ENCODE measurements at regions not wholly inside any gene's neighbourhood (a gene's known extent, or its start where the extent isn't known, plus 50 kb on each side); places are given as distances from the start of the nearest gene placed in this dataset.
A peak's percentile ranks its signal among the peaks of the same experiment; 100 is the strongest.

GRCh38 chr9:582775-583174 lies 258.7 kb upstream of the DMRT1 start:
- H3K27me3 Mint-ChIP-seq: peaks cover 6 to 8% of the 10 kb centered on the region in 2 donors
- no peaks in the 10 kb centered on the region for H3K4me1 Mint-ChIP-seq (ENCODE audit: low read depth in 2 of 2)
- DNase-seq (ENCODE audit: low spot score): no peak
- H3K27ac Mint-ChIP-seq: no peak overlapping the region
- no peak overlapping the region for H3K4me3 Mint-ChIP-seq
- ATAC-seq: no peak
- H3K9me3 Mint-ChIP-seq: no peaks in the 10 kb centered on the region
- no peaks in the 10 kb centered on the region for H3K36me3 Mint-ChIP-seq

DNA sequence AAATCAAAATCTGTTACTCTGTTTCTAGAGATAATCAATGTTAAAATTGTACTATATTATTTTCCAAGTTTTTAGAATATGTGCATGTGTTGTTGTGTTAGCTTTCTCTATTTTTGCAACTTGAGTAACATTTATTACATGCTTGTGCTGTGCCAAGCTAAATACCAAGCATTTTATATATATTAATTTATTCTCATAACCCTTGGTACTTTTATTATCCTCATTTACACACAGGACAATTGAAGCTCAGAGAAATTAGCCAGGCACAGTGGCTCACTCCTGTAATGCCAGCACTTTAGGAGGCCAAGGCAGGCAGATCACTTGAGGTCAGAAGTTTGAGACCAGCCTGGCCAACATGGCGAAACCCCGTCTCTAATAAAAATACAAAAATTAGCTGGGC lies 254.0 kb upstream of the DMRT1 start:
- peaks cover 8 to 17% of the 10 kb centered on the region in 2 donors for H3K27me3 Mint-ChIP-seq
- ATAC-seq: no peak
- no peak overlapping the region for H3K27ac Mint-ChIP-seq
- no peaks in the 10 kb centered on the region for H3K9me3 Mint-ChIP-seq
- DNase-seq (ENCODE audit: low spot score): no peak
- no peaks in the 10 kb centered on the region for H3K36me3 Mint-ChIP-seq
- H3K4me3 Mint-ChIP-seq: no peak overlapping the region
- H3K4me1 Mint-ChIP-seq (ENCODE audit: low read depth in 2 of 2): peaks cover 0 to 5% of the 10 kb centered on the region in 2 donors

- Mint-ChIP-seq H3K4me1 (ENCODE audit: low read depth in 2 of 2) (peaks cover 0 to 5% of the 10 kb centered on the region in 2 donors), H3K9me3 (no peaks in the 10 kb centered on the region), H3K27ac (no peak overlapping the region), H3K36me3 (no peaks in the 10 kb centered on the region), H3K27me3 (peaks cover 16 to 31% of the 10 kb centered on the region in 2 donors), H3K4me3 (no peak overlapping the region)
- ATAC-seq (no peak), DNase-seq (ENCODE audit: low spot score) (no peak)
Observed at GRCh38 chr9:588981-589380, 252.5 kb upstream of the DMRT1 start.

GRCh38 chr9:589723-590122 lies 251.8 kb upstream of the DMRT1 start:
- H3K27ac Mint-ChIP-seq: no peak overlapping the region
- peaks cover 17 to 35% of the 10 kb centered on the region in 2 donors for H3K27me3 Mint-ChIP-seq
- no peaks in the 10 kb centered on the region for H3K36me3 Mint-ChIP-seq
- H3K4me1 Mint-ChIP-seq (ENCODE audit: low read depth in 2 of 2): peaks cover 0 to 5% of the 10 kb centered on the region in 2 donors
- no peak for ATAC-seq
- H3K4me3 Mint-ChIP-seq: no peak overlapping the region
- no peak for DNase-seq (ENCODE audit: low spot score)
- no peaks in the 10 kb centered on the region for H3K9me3 Mint-ChIP-seq

DNA sequence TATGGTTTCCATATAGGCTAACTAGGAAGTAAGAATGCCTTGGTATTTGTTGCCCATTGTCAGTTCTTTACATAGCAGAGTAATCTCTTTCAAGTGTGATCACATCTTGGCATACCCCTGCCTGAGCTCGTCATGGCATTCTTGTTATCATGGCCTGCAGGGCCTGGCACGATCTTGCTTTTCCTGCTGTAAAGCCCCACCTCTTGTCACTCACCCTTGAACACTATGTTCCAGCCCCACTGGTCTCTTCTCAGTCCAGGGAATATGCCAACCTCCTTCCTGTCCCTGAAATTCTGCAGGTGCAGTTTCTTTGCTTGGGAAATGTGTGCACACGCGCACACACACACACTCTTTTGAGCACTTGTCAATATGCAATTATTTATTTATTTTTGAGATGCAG lies 250.2 kb upstream of the DMRT1 start:
- H3K27ac Mint-ChIP-seq: no peak overlapping the region
- peaks cover 19 to 35% of the 10 kb centered on the region in 2 donors for H3K27me3 Mint-ChIP-seq
- ATAC-seq: no peak
- no peaks in the 10 kb centered on the region for H3K9me3 Mint-ChIP-seq
- H3K36me3 Mint-ChIP-seq: no peaks in the 10 kb centered on the region
- H3K4me1 Mint-ChIP-seq (ENCODE audit: low read depth in 2 of 2): peaks cover 0 to 5% of the 10 kb centered on the region in 2 donors
- no peak for DNase-seq (ENCODE audit: low spot score)
- H3K4me3 Mint-ChIP-seq: no peak overlapping the region

GRCh38 chr9:592225-592624 lies 249.3 kb upstream of the DMRT1 start:
- Mint-ChIP-seq H3K36me3 (no peaks in the 10 kb centered on the region), H3K9me3 (no peaks in the 10 kb centered on the region), H3K4me3 (no peak overlapping the region), H3K4me1 (ENCODE audit: low read depth in 2 of 2) (peaks cover 0 to 5% of the 10 kb centered on the region in 2 donors), H3K27ac (no peak overlapping the region), H3K27me3 (peaks cover 21 to 42% of the 10 kb centered on the region in 2 donors)
- ATAC-seq (no peak), DNase-seq (ENCODE audit: low spot score) (no peak)

DNA sequence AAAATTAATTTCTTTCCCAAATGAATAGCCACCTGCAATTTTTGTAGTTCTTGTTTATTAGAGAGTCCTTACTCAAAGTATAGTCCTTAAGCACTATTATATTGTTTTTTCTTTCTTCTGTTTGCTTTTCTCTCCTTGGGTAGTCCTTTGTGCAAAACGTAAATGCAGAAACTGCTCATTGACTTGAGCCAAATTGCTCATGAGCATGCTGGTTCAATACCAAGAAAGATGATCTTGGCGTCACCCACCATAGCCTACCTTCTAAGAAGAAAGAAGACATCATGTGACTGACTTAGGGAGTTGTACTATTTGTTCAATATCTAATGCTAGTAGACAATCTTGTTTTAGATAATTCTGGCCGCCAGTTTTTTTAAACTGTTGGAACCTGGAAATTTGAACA lies 248.8 kb upstream of the DMRT1 start:
- Mint-ChIP-seq H3K4me1 (ENCODE audit: low read depth in 2 of 2) (peaks cover 0 to 5% of the 10 kb centered on the region in 2 donors), H3K9me3 (no peaks in the 10 kb centered on the region), H3K4me3 (no peak overlapping the region), H3K27me3 (peaks cover 21 to 42% of the 10 kb centered on the region in 2 donors), H3K27ac (no peak overlapping the region), H3K36me3 (no peaks in the 10 kb centered on the region)
- no peak for ATAC-seq
- DNase-seq (ENCODE audit: low spot score): no peak

DNA sequence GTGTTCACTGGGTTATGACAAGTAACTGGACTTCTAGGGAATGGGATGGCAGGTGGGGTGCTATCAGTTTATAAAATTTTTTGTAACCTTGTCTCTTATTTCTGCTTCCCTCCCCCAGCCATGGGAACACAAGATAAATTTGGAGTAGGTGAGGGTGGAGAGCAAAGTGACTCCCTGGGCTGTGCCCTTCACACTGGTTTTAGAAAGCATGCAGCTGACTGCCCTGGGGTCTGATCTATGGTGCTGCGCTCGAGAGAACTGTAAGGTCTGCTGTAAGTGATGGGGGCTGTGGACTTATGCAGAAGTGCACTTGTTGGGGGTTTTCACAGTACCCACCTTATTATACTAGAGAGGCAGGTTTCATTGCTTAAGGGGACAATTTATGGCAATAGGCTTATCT lies 247.7 kb upstream of the DMRT1 start:
- ATAC-seq: peak in 1 of 2 donors; percentile 45
- H3K36me3 Mint-ChIP-seq: no peaks in the 10 kb centered on the region
- H3K9me3 Mint-ChIP-seq: no peaks in the 10 kb centered on the region
- H3K27me3 Mint-ChIP-seq: peaks cover 24 to 42% of the 10 kb centered on the region in 2 donors
- H3K4me1 Mint-ChIP-seq (ENCODE audit: low read depth in 2 of 2): peaks cover 0 to 5% of the 10 kb centered on the region in 2 donors
- DNase-seq (ENCODE audit: low spot score): no peak
- no peak overlapping the region for H3K27ac Mint-ChIP-seq
- H3K4me3 Mint-ChIP-seq: no peak overlapping the region

DNA sequence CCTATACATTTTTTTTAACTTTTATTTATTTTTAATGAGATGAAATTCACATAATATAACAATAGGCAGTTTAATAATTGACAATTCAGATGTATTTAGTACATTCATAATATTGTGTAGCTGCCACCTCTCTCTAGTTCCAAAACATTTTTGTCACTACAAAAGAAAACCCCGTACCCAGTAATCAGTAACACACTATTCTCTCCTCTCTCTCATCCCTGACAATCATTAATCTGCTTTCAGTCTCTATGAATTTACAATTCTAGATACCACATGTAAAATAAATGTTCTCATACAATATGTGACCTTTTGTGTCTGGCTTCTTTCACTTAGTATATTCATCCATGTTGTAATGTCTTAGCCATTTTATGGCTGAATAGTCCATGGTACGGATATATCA lies 244.8 kb upstream of the DMRT1 start:
- ATAC-seq: no peak
- no peak overlapping the region for H3K4me3 Mint-ChIP-seq
- no peak for DNase-seq (ENCODE audit: low spot score)
- H3K27ac Mint-ChIP-seq: no peak overlapping the region
- no peaks in the 10 kb centered on the region for H3K4me1 Mint-ChIP-seq (ENCODE audit: low read depth in 2 of 2)
- no peaks in the 10 kb centered on the region for H3K9me3 Mint-ChIP-seq
- peaks cover 25 to 35% of the 10 kb centered on the region in 2 donors for H3K27me3 Mint-ChIP-seq
- H3K36me3 Mint-ChIP-seq: no peaks in the 10 kb centered on the region

DNA sequence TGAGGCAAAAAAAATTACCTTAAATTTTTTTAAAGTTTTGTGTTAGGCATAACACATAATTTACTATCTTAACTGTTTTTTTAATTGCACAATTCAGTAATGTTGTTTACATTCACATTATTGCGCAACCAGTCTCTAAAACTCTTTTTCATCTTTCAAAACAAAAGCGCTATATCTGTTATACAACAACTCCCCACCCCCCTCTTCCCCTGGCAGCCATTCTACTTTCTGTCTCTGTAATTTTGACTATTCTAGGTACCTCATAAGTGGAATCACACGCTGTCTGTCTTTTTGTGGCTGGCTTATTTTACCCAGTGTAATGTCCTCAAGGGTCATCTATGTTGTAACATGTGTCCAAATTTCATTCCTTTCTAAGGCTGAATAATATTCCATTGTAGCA lies 241.5 kb upstream of the DMRT1 start:
- DNase-seq (ENCODE audit: low spot score) (no peak), ATAC-seq (no peak)
- Mint-ChIP-seq H3K36me3 (no peaks in the 10 kb centered on the region), H3K9me3 (no peaks in the 10 kb centered on the region), H3K4me1 (ENCODE audit: low read depth in 2 of 2) (no peaks in the 10 kb centered on the region), H3K27ac (no peak overlapping the region), H3K27me3 (peaks cover 26 to 29% of the 10 kb centered on the region in 2 donors), H3K4me3 (no peak overlapping the region)

GRCh38 chr9:602716-603115 lies 238.8 kb upstream of the DMRT1 start:
- DNase-seq (ENCODE audit: low spot score) (no peak), ATAC-seq (no peak)
- Mint-ChIP-seq H3K36me3 (no peaks in the 10 kb centered on the region), H3K4me1 (ENCODE audit: low read depth in 2 of 2) (no peaks in the 10 kb centered on the region), H3K9me3 (no peaks in the 10 kb centered on the region), H3K27me3 (peaks cover 29% of the 10 kb centered on the region in 2 donors), H3K27ac (no peak overlapping the region), H3K4me3 (no peak overlapping the region)

DNA sequence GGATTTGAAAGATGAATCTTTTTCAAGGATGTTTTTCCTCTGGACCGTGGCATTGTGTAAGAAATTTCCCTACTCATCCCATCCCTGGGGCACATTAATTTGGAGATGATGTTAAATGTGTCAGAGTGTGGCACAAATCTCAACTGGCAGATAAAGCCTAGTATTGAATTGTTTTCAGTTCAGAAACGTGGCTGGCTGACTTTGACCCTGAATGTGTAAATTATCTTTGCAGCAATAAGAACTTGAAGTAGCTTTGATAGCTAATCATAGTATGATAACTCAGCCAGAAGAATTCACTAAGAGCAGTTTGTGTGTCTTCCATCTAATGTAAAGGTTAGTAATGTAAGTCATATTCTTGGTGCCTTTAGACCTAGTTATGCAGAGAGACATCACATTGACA lies 238.4 kb upstream of the DMRT1 start:
- H3K9me3 Mint-ChIP-seq: no peaks in the 10 kb centered on the region
- H3K27ac Mint-ChIP-seq: no peak overlapping the region
- no peak for DNase-seq (ENCODE audit: low spot score)
- H3K27me3 Mint-ChIP-seq: peaks cover 29% of the 10 kb centered on the region in 2 donors
- no peak for ATAC-seq
- H3K4me3 Mint-ChIP-seq: no peak overlapping the region
- no peaks in the 10 kb centered on the region for H3K4me1 Mint-ChIP-seq (ENCODE audit: low read depth in 2 of 2)
- H3K36me3 Mint-ChIP-seq: no peaks in the 10 kb centered on the region

DNA sequence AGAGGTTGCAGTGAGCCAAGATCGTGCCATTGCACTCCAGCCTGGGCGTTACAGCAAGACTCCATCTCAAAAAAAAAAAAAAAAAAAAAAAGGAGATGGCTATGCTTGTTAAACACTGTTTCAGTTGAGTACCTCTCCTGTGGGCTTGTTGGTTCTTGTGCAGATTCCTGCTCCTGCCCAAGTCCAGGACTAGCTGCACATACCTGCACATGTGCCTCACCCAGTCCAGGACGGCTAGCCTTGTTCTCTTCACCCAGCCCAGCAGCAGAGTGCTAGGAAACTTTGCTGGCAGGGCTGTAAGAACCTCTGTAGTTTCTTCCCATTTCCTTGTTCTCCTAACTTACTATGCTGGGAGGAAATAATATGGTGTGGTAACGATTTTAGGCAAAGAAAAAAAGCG lies 234.1 kb upstream of the DMRT1 start:
- no peak for DNase-seq (ENCODE audit: low spot score)
- Mint-ChIP-seq H3K4me1 (ENCODE audit: low read depth in 2 of 2) (no peaks in the 10 kb centered on the region), H3K4me3 (no peak overlapping the region), H3K36me3 (no peaks in the 10 kb centered on the region), H3K27me3 (peaks cover 17 to 20% of the 10 kb centered on the region in 2 donors), H3K9me3 (no peaks in the 10 kb centered on the region), H3K27ac (no peak overlapping the region)
- ATAC-seq: no peak

DNA sequence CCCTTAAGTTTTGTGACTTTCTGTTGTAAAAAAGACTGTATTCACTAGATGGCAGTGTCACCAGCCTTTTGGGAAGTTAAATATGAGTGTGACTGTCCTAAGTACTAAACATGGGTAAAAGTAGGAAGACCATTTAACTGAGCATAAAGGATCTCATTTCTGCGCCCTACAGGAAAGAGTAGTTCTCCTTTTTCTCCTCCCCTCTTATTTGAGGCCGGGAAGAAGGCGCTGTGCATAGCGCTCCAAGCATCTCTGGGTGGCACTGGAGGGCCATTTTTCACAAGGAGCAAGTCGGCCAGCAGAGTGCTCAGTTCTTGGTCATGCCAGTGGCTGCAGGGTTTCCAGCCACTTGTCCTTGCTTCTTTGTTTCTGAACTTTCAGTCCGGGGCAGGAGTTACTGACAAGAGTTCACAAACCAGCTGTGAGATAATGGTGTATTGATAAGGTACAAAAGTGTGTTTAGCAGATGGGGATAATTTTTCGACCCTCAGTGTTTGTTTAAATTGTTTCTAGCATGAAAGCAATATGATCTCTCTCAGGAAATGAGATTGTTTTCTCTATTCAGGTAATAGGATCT lies 227.6 kb upstream of the DMRT1 start:
- ATAC-seq: peak; percentile 87 to 91
- Mint-ChIP-seq H3K27ac (peak overlapping the region; percentile 28 to 45), H3K36me3 (no peaks in the 10 kb centered on the region), H3K4me3 (peak overlapping the region; percentile 60), H3K9me3 (no peaks in the 10 kb centered on the region), H3K27me3 (peaks cover 0 to 3% of the 10 kb centered on the region in 2 donors), H3K4me1 (ENCODE audit: low read depth in 2 of 2) (peaks cover 4 to 11% of the 10 kb centered on the region in 2 donors)
- peak; percentile 65 for DNase-seq (ENCODE audit: low spot score)

DNA sequence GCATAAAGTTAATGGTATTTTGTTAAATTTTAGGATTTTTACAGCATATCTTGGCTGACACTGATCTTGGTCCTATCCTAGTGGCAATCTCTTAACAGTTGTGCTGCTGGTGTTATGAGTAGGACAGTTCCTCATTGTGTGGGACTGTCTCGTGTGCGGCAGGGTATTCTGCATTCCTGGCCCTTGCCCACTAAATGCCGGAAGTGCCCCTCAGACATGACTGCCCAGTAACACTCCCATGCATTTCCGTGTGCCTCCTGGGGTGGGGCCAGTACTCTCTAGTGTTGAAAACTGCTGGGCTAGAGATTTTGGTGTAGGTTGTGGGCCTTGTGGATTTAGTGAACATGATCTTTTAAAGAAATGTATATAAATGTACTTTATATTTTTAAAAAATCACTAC lies 227.1 kb upstream of the DMRT1 start:
- Mint-ChIP-seq H3K27ac (no peak overlapping the region), H3K36me3 (no peaks in the 10 kb centered on the region), H3K9me3 (no peaks in the 10 kb centered on the region), H3K27me3 (peaks cover 0 to 3% of the 10 kb centered on the region in 2 donors), H3K4me3 (no peak overlapping the region), H3K4me1 (ENCODE audit: low read depth in 2 of 2) (peaks cover 4 to 11% of the 10 kb centered on the region in 2 donors)
- ATAC-seq (no peak), DNase-seq (ENCODE audit: low spot score) (no peak)

Measured in natural killer cell treated with Interleukin-12 subunit alpha and Interleukin-12 subunit beta and Interleukin-15 and Interleukin-18, amount 100 ng/mL, for 72 hours (primary cell).